Lower leg skin (tissue), 3 donors: ENCODE measurements at regions not wholly inside any gene's neighbourhood (a gene's known extent, or its start where the extent isn't known, plus 50 kb on each side); places are given as distances from the start of the nearest gene placed in this dataset.

Source experiments
- CTCF ChIP-seq, 3 donors: fragments of 450-650 bp; IDR thresholded peaks; one replicate each; pipeline ENCODE4 v1.5.1; 2016; ENCODE audit warnings: antibody characterized with exemption in 3 of 3, mild to moderate bottlenecking in 3 of 3, moderate library complexity in 2 of 3
- POLR2A ChIP-seq, 2 donors: fragments of 450-650 bp; IDR thresholded peaks; one replicate each; pipeline ENCODE4 v1.6.1; 2016 to 2017; ENCODE audit warnings: antibody characterized with exemption in 2 of 2, mild to moderate bottlenecking in 1 of 2, moderate library complexity in 1 of 2

DNA sequence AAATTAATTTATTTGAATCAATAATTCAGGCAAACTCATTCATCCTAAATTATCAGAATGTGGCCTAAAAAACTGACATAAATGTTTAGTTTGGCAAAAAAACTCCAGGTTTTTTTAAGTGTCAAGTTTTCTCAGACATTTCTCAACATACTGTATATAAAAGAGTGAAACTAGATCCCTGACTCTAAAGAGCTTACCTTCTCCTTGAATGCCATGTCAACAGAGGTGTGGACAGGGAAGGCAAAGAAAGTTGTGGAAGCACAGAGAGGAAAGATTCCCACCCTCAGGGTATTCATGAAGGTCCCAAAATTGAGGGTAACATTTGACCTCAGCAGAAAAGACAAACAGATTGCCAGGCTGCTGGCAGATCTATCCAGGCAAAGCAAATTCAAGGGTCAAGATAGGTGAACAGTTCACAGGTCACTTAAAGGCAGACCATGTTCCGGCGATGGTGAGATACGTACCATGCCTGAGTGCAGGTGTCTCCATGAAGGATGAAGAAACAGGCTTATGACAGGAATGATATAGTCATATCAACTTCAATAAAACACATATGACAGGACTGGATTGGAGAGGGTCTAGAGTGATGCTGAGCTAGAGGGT is 1638.3 kb upstream of the ZEB2 start:
- TF ChIP-seq POLR2A (IDR thresholded peaks at IDR 0.05) (no peak), CTCF (IDR thresholded peaks at IDR 0.05) (no peak)
